ENCODE measurements at regions not wholly inside any gene's neighbourhood (a gene's known extent, or its start where the extent isn't known, plus 50 kb on each side); places are given as distances from the start of the nearest gene placed in this dataset.

- Mint-ChIP-seq H3K4me1 (peaks cover 8% of the 10 kb centered on the region), H3K36me3 (no peaks in the 10 kb centered on the region), H3K27me3 (ENCODE audit: insufficient read depth, low read depth) (no peaks in the 10 kb centered on the region), H3K4me3 (no peak overlapping the region), H3K9me3 (peaks cover 2% of the 10 kb centered on the region), H3K27ac (no peak overlapping the region)
- H3K36me3 ChIP-seq, result no peaks in the 10 kb centered on the region
- H3K4me2 ChIP-seq, result no peak overlapping the region
- no peak overlapping the region for H3K4me3 ChIP-seq
- H3K27me3 ChIP-seq, result no peaks in the 10 kb centered on the region
- no peak overlapping the region for H3K9ac ChIP-seq
- H3K79me2 ChIP-seq (ENCODE audit: low read depth), result no peaks in the 10 kb centered on the region
- H3K9me3 ChIP-seq (ENCODE audit: low read depth), result no peaks in the 10 kb centered on the region
- H2AFZ ChIP-seq (replicated peaks), result no peak overlapping the region
- TF ChIP-seq EZH2 (IDR thresholded peaks at IDR 0.05) (no peak), EZH2phosphoT487 (IDR thresholded peaks at IDR 0.05) (no peak), CTCF (IDR thresholded peaks at IDR 0.05) (no peak)
- H4K20me1 ChIP-seq (ENCODE audit: low read depth), result no peaks in the 10 kb centered on the region
- H3K27ac ChIP-seq, result no peak overlapping the region
- H3F3A ChIP-seq (ENCODE audit: low read depth), result no peaks in the 10 kb centered on the region
- H3K4me1 ChIP-seq, result no peaks in the 10 kb centered on the region
- DNase-seq (ENCODE audit: low spot score), result no peak
These were observed 445.4 kb downstream of the GALC start for GRCh38 chr14:87547536-87547935.

DNA sequence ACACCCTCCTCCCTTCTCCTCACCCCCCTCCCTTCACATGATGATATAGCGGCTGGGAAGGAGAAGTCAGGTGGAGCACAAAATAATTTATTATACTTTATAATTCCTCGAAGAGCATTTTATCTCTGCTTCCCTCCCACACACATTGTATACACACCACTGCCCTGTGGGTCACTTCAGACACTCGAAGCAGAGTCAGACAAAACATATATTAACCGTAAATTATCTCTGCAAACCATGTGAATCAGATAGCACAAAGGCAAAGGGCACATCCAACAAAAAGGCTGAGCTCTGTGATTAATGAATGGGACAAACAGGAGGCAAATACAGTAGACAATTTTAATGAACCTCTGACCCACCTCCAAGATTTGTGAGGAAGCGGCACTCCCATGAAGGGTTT lies 450.7 kb downstream of the GALC start:
- TF ChIP-seq EZH2 (IDR thresholded peaks at IDR 0.05) (no peak), CTCF (IDR thresholded peaks at IDR 0.05) (no peak), EZH2phosphoT487 (IDR thresholded peaks at IDR 0.05) (no peak)
- no peak for DNase-seq (ENCODE audit: low spot score)
- Histone ChIP-seq H3K27ac (no peak overlapping the region), H3K79me2 (ENCODE audit: low read depth) (no peaks in the 10 kb centered on the region), H3K36me3 (no peaks in the 10 kb centered on the region), H3F3A (ENCODE audit: low read depth) (no peaks in the 10 kb centered on the region), H3K9ac (no peak overlapping the region), H4K20me1 (ENCODE audit: low read depth) (no peaks in the 10 kb centered on the region), H3K9me3 (ENCODE audit: low read depth) (no peaks in the 10 kb centered on the region), H3K4me3 (no peak overlapping the region), H2AFZ (replicated peaks) (no peak overlapping the region), H3K27me3 (no peaks in the 10 kb centered on the region), H3K4me2 (no peak overlapping the region), H3K4me1 (no peaks in the 10 kb centered on the region)
- Mint-ChIP-seq H3K36me3 (no peaks in the 10 kb centered on the region), H3K9me3 (no peaks in the 10 kb centered on the region), H3K27ac (no peak overlapping the region), H3K4me1 (no peaks in the 10 kb centered on the region), H3K27me3 (ENCODE audit: insufficient read depth, low read depth) (no peaks in the 10 kb centered on the region), H3K4me3 (no peak overlapping the region)

DNA sequence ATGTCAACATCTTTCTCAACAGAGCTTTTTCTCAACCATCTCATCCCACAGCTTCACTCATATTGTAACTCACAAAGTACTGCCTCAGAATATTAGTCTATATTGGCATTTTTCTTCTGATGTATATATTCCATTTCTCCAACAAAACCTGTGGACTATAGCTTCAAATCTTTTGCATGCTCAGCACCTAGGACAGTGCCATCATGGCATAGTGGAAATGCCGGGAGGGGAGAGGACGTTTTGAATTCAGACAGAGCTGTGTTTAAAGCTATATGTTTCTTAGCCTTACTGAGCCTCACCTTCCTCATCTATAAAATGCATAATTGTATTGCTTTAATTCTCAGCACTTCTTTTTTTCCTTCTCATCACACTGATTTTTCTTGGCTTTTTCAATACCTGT lies 452.6 kb downstream of the GALC start:
- Mint-ChIP-seq H3K4me1 (no peaks in the 10 kb centered on the region), H3K36me3 (no peaks in the 10 kb centered on the region), H3K27ac (no peak overlapping the region), H3K4me3 (no peak overlapping the region), H3K27me3 (ENCODE audit: insufficient read depth, low read depth) (no peaks in the 10 kb centered on the region), H3K9me3 (no peaks in the 10 kb centered on the region)
- H3K4me2 ChIP-seq, result no peak overlapping the region
- no peak overlapping the region for H3K9ac ChIP-seq
- H3K36me3 ChIP-seq, result no peaks in the 10 kb centered on the region
- no peaks in the 10 kb centered on the region for H3F3A ChIP-seq (ENCODE audit: low read depth)
- H3K9me3 ChIP-seq (ENCODE audit: low read depth), result no peaks in the 10 kb centered on the region
- H4K20me1 ChIP-seq (ENCODE audit: low read depth), result no peaks in the 10 kb centered on the region
- H3K4me1 ChIP-seq, result no peaks in the 10 kb centered on the region
- no peak overlapping the region for H3K27ac ChIP-seq
- no peak overlapping the region for H3K4me3 ChIP-seq
- DNase-seq (ENCODE audit: low spot score), result no peak
- H3K27me3 ChIP-seq, result no peaks in the 10 kb centered on the region
- H2AFZ ChIP-seq (replicated peaks), result no peak overlapping the region
- no peak for TF ChIP-seq EZH2phosphoT487 (IDR thresholded peaks at IDR 0.05)
- TF ChIP-seq EZH2 (IDR thresholded peaks at IDR 0.05), result no peak
- no peak for TF ChIP-seq CTCF (IDR thresholded peaks at IDR 0.05)
- H3K79me2 ChIP-seq (ENCODE audit: low read depth), result no peaks in the 10 kb centered on the region

GRCh38 chr14:87529081-87529480 lies 463.9 kb downstream of the GALC start:
- H3K9me3 Mint-ChIP-seq, result no peaks in the 10 kb centered on the region
- TF ChIP-seq EZH2phosphoT487 (IDR thresholded peaks at IDR 0.05) (no peak), CTCF (IDR thresholded peaks at IDR 0.05) (no peak), EZH2 (IDR thresholded peaks at IDR 0.05) (no peak)
- H3K36me3 ChIP-seq, result no peaks in the 10 kb centered on the region
- no peaks in the 10 kb centered on the region for H4K20me1 ChIP-seq (ENCODE audit: low read depth)
- H3K79me2 ChIP-seq (ENCODE audit: low read depth), result no peaks in the 10 kb centered on the region
- no peaks in the 10 kb centered on the region for H3K27me3 ChIP-seq
- no peak overlapping the region for H3K4me3 ChIP-seq
- no peak for DNase-seq (ENCODE audit: low spot score)
- no peak overlapping the region for H3K27ac ChIP-seq
- no peaks in the 10 kb centered on the region for H3K4me1 Mint-ChIP-seq
- no peak overlapping the region for H3K9ac ChIP-seq
- no peaks in the 10 kb centered on the region for H3K4me1 ChIP-seq
- peaks cover 2% of the 10 kb centered on the region for H3K27me3 Mint-ChIP-seq (ENCODE audit: insufficient read depth, low read depth)
- no peaks in the 10 kb centered on the region for H3F3A ChIP-seq (ENCODE audit: low read depth)
- no peaks in the 10 kb centered on the region for H3K36me3 Mint-ChIP-seq
- H3K4me3 Mint-ChIP-seq, result no peak overlapping the region
- no peaks in the 10 kb centered on the region for H3K9me3 ChIP-seq (ENCODE audit: low read depth)
- no peak overlapping the region for H3K4me2 ChIP-seq
- no peak overlapping the region for H2AFZ ChIP-seq (replicated peaks)
- no peak overlapping the region for H3K27ac Mint-ChIP-seq

All from neural progenitor cell (in vitro differentiated cells).